Pulmonary artery endothelial cell (primary cell): ENCODE measurements at regions not wholly inside any gene's neighbourhood (a gene's known extent, or its start where the extent isn't known, plus 50 kb on each side); places are given as distances from the start of the nearest gene placed in this dataset.

ENCODE experiments used
- DNase-seq: peaks from one replicate; pipeline ENCODE4 v3.0.0-alpha.2; 2011; ENCODE audit warnings: low read depth, low spot score

- no peak for DNase-seq
These were observed 61.6 kb downstream of the LSM5 start for GRCh38 chr7:32428546-32428945.

- peak; percentile 48 for DNase-seq
These were observed 62.4 kb downstream of the LSM5 start for GRCh38 chr7:32427769-32428291.

GRCh38 chr7:32416846-32417245, 73.3 kb downstream of the LSM5 start:
- DNase-seq: no peak

GRCh38 chr7:32415936-32416335, 74.2 kb downstream of the LSM5 start:
- no peak for DNase-seq

- no peak for DNase-seq
These were observed 74.7 kb downstream of the LSM5 start for GRCh38 chr7:32415519-32415918.

GRCh38 chr7:32412471-32412870, 77.7 kb downstream of the LSM5 start:
- no peak for DNase-seq

GRCh38 chr7:32410545-32410944, 79.6 kb downstream of the LSM5 start:
- no peak for DNase-seq

GRCh38 chr7:32406386-32406785, 83.8 kb downstream of the LSM5 start:
- no peak for DNase-seq

- DNase-seq: no peak
These were observed 86.5 kb downstream of the LSM5 start for GRCh38 chr7:32403463-32404229.

- no peak for DNase-seq
These were observed 89.5 kb downstream of the LSM5 start for GRCh38 chr7:32400676-32401075.

- no peak for DNase-seq
These were observed 90.9 kb downstream of the LSM5 start for GRCh38 chr7:32399311-32399710.

- DNase-seq: no peak
These were observed 95.0 kb downstream of the LSM5 start for GRCh38 chr7:32395168-32395567.

GRCh38 chr7:32393861-32394260, 96.3 kb downstream of the LSM5 start:
- DNase-seq: no peak

GRCh38 chr7:32390210-32390609, 100.0 kb downstream of the LSM5 start:
- no peak for DNase-seq

GRCh38 chr7:32385316-32385956, 104.7 kb downstream of the LSM5 start:
- DNase-seq: no peak

GRCh38 chr7:32381024-32381601, 109.1 kb downstream of the LSM5 start:
- no peak for DNase-seq

GRCh38 chr7:32379510-32380112, 110.6 kb downstream of the LSM5 start:
- no peak for DNase-seq

- no peak for DNase-seq
These were observed 111.2 kb downstream of the LSM5 start for GRCh38 chr7:32378988-32379387.

- DNase-seq: no peak
These were observed 125.6 kb downstream of the LSM5 start for GRCh38 chr7:32364581-32364980.

- DNase-seq: no peak
These were observed 130.1 kb downstream of the LSM5 start for GRCh38 chr7:32360127-32360526.

GRCh38 chr7:32357535-32358277, 132.5 kb downstream of the LSM5 start:
- DNase-seq: no peak
